ENCODE measurements at regions not wholly inside any gene's neighbourhood (a gene's known extent, or its start where the extent isn't known, plus 50 kb on each side); places are given as distances from the start of the nearest gene placed in this dataset.

GRCh38 chr13:73948848-73949529, 185.2 kb downstream of the KLF12 start:
- no TSS peak for BruUV-seq (replicated peaks)
- H3K4me1 ChIP-seq (ENCODE audit: insufficient read depth, low read length, poor library complexity, severe bottlenecking): peaks cover 33% of the 10 kb centered on the region
- intact Hi-C loops (cut with micrococcal nuclease; ENCODE audit: unreplicated experiment): loop anchor here (5.0 kb wide), 1 partner anchor 338 kb away; no protein-coding TSS in a partner anchor

GRCh38 chr13:73945871-73946270, 188.3 kb downstream of the KLF12 start:
- no peaks in the 10 kb centered on the region; the same call in 1 of the 2 replicates for H3K79me2 ChIP-seq (ENCODE audit: insufficient read depth, low read depth, low read length)
- H3K27ac ChIP-seq (ENCODE audit: low read depth, low read length, poor library complexity, severe bottlenecking): no peak overlapping the region
- DNase-seq (ENCODE audit: low spot score): no peak
- no peak overlapping the region for H3K4me2 ChIP-seq (ENCODE audit: low read length)
- no peaks in the 10 kb centered on the region for H3K9me2 ChIP-seq (ENCODE audit: insufficient read depth, low read length)
- no TSS peak for BruUV-seq (replicated peaks)
- no peaks in the 10 kb centered on the region for H4K20me1 ChIP-seq (ENCODE audit: insufficient read depth, low read length)
- intact Hi-C loops (cut with micrococcal nuclease; ENCODE audit: unreplicated experiment): loop anchor here (5.0 kb wide), 1 partner anchor 341 kb away; no protein-coding TSS in a partner anchor
- peaks cover 36% of the 10 kb centered on the region for H3K36me3 ChIP-seq (ENCODE audit: insufficient read depth, low read length)
- H2AFZ ChIP-seq (ENCODE audit: low read length): no peak overlapping the region
- H3K4me1 ChIP-seq (ENCODE audit: insufficient read depth, low read length, poor library complexity, severe bottlenecking): peaks cover 20% of the 10 kb centered on the region
- no peak overlapping the region for H3K4me3 ChIP-seq (ENCODE audit: low read depth, low read length, poor library complexity, severe bottlenecking)
- ChIA-PET CTCF (ENCODE audit: unreplicated experiment) (no interaction called here), POLR2A (interaction anchor here (1.3 kb wide), 2 partner anchors 15 to 21 kb away, joined by 3 to 4 read pairs; no protein-coding TSS in a partner anchor)
- H3K9me3 ChIP-seq (ENCODE audit: low read length): no peaks in the 10 kb centered on the region
- no peak for TF ChIP-seq EZH2phosphoT487 (IDR thresholded peaks at IDR 0.05; ENCODE audit: borderline replicate concordance, low read depth, low read length)
- TF ChIP-seq CTCF (conservative IDR thresholded peaks at IDR 0.05; ENCODE audit: low read length): no peak

More at GRCh38 chr13:73948848-73949529, 185.2 kb downstream of the KLF12 start:
- ChIA-PET CTCF (ENCODE audit: unreplicated experiment) (no interaction called here), POLR2A (interaction anchor here (0.5 to 2.1 kb wide), 8 partner anchors 10 to 113 kb away, joined by 3 to 7 read pairs (median 4); no protein-coding TSS in a partner anchor)
- Histone ChIP-seq H3K4me3 (ENCODE audit: low read depth, low read length, poor library complexity, severe bottlenecking) (no peak overlapping the region), H3K36me3 (ENCODE audit: insufficient read depth, low read length) (peaks cover 13% of the 10 kb centered on the region), H3K4me2 (ENCODE audit: low read length) (peak overlapping the region; percentile 25), H2AFZ (ENCODE audit: low read length) (no peak overlapping the region), H4K20me1 (ENCODE audit: insufficient read depth, low read length) (no peaks in the 10 kb centered on the region), H3K9me2 (ENCODE audit: insufficient read depth, low read length) (no peaks in the 10 kb centered on the region), H3K9me3 (ENCODE audit: low read length) (peaks cover 5% of the 10 kb centered on the region; the same call in 1 of the 2 replicates), H3K27ac (ENCODE audit: low read depth, low read length, poor library complexity, severe bottlenecking) (no peak overlapping the region), H3K79me2 (ENCODE audit: insufficient read depth, low read depth, low read length) (peaks cover 7% of the 10 kb centered on the region; the same call in 1 of the 2 replicates)
- TF ChIP-seq EZH2phosphoT487 (IDR thresholded peaks at IDR 0.05; ENCODE audit: borderline replicate concordance, low read depth, low read length) (no peak), CTCF (conservative IDR thresholded peaks at IDR 0.05; ENCODE audit: low read length) (no peak)
- DNase-seq (ENCODE audit: low spot score): no peak

GRCh38 chr13:73945382-73945781, 188.8 kb downstream of the KLF12 start:
- TF ChIP-seq CTCF (conservative IDR thresholded peaks at IDR 0.05; ENCODE audit: low read length) (peak; percentile 43), EZH2phosphoT487 (IDR thresholded peaks at IDR 0.05; ENCODE audit: borderline replicate concordance, low read depth, low read length) (no peak)
- DNase-seq (ENCODE audit: low spot score): no peak
- Histone ChIP-seq H3K27ac (ENCODE audit: low read depth, low read length, poor library complexity, severe bottlenecking) (no peak overlapping the region), H3K4me2 (ENCODE audit: low read length) (no peak overlapping the region), H4K20me1 (ENCODE audit: insufficient read depth, low read length) (no peaks in the 10 kb centered on the region), H2AFZ (ENCODE audit: low read length) (no peak overlapping the region), H3K36me3 (ENCODE audit: insufficient read depth, low read length) (peaks cover 36% of the 10 kb centered on the region), H3K9me3 (ENCODE audit: low read length) (no peaks in the 10 kb centered on the region), H3K4me3 (ENCODE audit: low read depth, low read length, poor library complexity, severe bottlenecking) (no peak overlapping the region), H3K4me1 (ENCODE audit: insufficient read depth, low read length, poor library complexity, severe bottlenecking) (peaks cover 23% of the 10 kb centered on the region), H3K79me2 (ENCODE audit: insufficient read depth, low read depth, low read length) (no peaks in the 10 kb centered on the region; the same call in 1 of the 2 replicates), H3K9me2 (ENCODE audit: insufficient read depth, low read length) (no peaks in the 10 kb centered on the region)
- intact Hi-C loops (cut with micrococcal nuclease; ENCODE audit: unreplicated experiment): loop anchor here (5.0 kb wide), 1 partner anchor 342 kb away; no protein-coding TSS in a partner anchor
- BruUV-seq (replicated peaks): no TSS peak
- ChIA-PET CTCF (ENCODE audit: unreplicated experiment) (no interaction called here), POLR2A (interaction anchor here (0.6 to 1.3 kb wide), 4 partner anchors 8 to 167 kb away, joined by 3 to 4 read pairs (median 4); no protein-coding TSS in a partner anchor)
